ENCODE measurements at regions not wholly inside any gene's neighbourhood (a gene's known extent, or its start where the extent isn't known, plus 50 kb on each side); places are given as distances from the start of the nearest gene placed in this dataset.

DNA sequence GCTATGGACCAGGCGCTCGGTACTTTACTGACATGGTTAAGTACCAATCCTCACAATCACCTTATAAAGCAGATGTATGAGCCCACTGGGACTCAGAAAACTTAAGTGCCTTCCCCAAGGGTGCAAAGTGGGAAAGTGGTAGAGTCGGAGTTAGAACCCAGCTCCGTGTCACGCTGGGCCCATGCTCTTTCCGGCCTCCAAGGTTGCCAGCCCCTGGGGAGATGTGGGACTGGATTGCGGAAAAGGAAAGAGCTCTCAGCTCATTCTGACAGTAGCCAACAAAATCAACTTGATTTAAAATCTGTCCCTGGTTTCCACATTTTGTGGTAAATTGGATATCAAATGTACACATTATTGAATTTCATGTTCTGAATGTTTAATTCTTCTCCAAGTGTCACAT, 403.8 kb downstream of the DCDC2C start:
- CTCF ChIA-PET (ENCODE audit: low intra/inter-chr PET ratio, low total read pairs) = no interaction called here
- intact Hi-C loops (cut with micrococcal nuclease; ENCODE audit: unreplicated experiment) = no loop called here

More for the DNA sequence above, 403.8 kb downstream of the DCDC2C start:
- Histone ChIP-seq H3K4me3 (replicated peaks in 1 of 3; ENCODE audit: insufficient read depth in 1 of 3, low read depth in 2 of 3, low read length in 3 of 3) (no peak overlapping the region), H3K36me3 (replicated peaks in 1 of 2; ENCODE audit: control insufficient read depth in 1 of 2, insufficient read depth in 2 of 2, low read length in 2 of 2) (no peaks in the 10 kb centered on the region), H4K20me1 (ENCODE audit: insufficient read depth, low read length) (no peaks in the 10 kb centered on the region), H2AFZ (ENCODE audit: low read length) (no peak overlapping the region), H3K9me3 (ENCODE audit: low read length) (no peaks in the 10 kb centered on the region), H3K4me1 (ENCODE audit: insufficient read depth, low read length) (no peaks in the 10 kb centered on the region), H3K9ac (ENCODE audit: insufficient read depth, low read depth, low read length) (no peak overlapping the region), H3K27me3 (ENCODE audit: control insufficient read depth in 1 of 2, insufficient read depth in 2 of 2, low read length in 2 of 2) (no peaks in the 10 kb centered on the region), H3K27ac (ENCODE audit: extremely low read length, insufficient read depth, low read length) (no peak overlapping the region), H3K4me2 (ENCODE audit: low read depth, low read length) (no peak overlapping the region), H3K79me2 (ENCODE audit: insufficient read depth, low read length) (no peaks in the 10 kb centered on the region)
- BruUV-seq (replicated peaks) = no TSS peak
- FAIRE-seq (no peak), ATAC-seq (no peak), DNase-seq (ENCODE audit: low spot score) (no peak)
- TF ChIP-seq ZFP82 (CRISPR knock-in tag; IDR thresholded peaks at IDR 0.05; ENCODE audit: borderline replicate concordance) (no peak), ZNF530 (CRISPR knock-in tag; IDR thresholded peaks at IDR 0.05; ENCODE audit: low read depth) (no peak), U2AF2 (IDR thresholded peaks at IDR 0.05; ENCODE audit: low read depth, low read length) (no peak), ZZZ3 (CRISPR knock-in tag; IDR thresholded peaks at IDR 0.05; ENCODE audit: borderline replicate concordance) (no peak), KDM6A (CRISPR knock-in tag; IDR thresholded peaks at IDR 0.05; ENCODE audit: low read depth) (no peak), ZNF350 (CRISPR knock-in tag; IDR thresholded peaks at IDR 0.05; ENCODE audit: borderline replicate concordance, low read depth) (no peak), U2AF1 (optimal IDR thresholded peaks at IDR 0.05; ENCODE audit: low read depth, low read length) (no peak), PHF8 (CRISPR knock-in tag; IDR thresholded peaks at IDR 0.05) (no peak), SNAI1 (CRISPR knock-in tag; IDR thresholded peaks at IDR 0.05; ENCODE audit: borderline replicate concordance) (no peak)
- TF ChIP-seq, protein P1, sequence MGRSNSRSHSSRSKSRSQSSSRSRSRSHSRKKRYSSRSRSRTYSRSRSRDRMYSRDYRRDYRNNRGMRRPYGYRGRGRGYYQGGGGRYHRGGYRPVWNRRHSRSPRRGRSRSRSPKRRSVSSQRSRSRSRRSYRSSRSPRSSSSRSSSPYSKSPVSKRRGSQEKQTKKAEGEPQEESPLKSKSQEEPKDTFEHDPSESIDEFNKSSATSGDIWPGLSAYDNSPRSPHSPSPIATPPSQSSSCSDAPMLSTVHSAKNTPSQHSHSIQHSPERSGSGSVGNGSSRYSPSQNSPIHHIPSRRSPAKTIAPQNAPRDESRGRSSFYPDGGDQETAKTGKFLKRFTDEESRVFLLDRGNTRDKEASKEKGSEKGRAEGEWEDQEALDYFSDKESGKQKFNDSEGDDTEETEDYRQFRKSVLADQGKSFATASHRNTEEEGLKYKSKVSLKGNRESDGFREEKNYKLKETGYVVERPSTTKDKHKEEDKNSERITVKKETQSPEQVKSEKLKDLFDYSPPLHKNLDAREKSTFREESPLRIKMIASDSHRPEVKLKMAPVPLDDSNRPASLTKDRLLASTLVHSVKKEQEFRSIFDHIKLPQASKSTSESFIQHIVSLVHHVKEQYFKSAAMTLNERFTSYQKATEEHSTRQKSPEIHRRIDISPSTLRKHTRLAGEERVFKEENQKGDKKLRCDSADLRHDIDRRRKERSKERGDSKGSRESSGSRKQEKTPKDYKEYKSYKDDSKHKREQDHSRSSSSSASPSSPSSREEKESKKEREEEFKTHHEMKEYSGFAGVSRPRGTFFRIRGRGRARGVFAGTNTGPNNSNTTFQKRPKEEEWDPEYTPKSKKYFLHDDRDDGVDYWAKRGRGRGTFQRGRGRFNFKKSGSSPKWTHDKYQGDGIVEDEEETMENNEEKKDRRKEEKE (IDR thresholded peaks at IDR 0.05) = no peak
- TF ChIP-seq, protein P2, sequence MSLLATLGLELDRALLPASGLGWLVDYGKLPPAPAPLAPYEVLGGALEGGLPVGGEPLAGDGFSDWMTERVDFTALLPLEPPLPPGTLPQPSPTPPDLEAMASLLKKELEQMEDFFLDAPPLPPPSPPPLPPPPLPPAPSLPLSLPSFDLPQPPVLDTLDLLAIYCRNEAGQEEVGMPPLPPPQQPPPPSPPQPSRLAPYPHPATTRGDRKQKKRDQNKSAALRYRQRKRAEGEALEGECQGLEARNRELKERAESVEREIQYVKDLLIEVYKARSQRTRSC (CRISPR knock-in tag; IDR thresholded peaks at IDR 0.05; ENCODE audit: low read depth) = no peak
- TF ChIP-seq, protein P3, sequence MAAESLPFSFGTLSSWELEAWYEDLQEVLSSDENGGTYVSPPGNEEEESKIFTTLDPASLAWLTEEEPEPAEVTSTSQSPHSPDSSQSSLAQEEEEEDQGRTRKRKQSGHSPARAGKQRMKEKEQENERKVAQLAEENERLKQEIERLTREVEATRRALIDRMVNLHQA (CRISPR knock-in tag; IDR thresholded peaks at IDR 0.05) = no peak
- TF ChIP-seq, protein P4, sequence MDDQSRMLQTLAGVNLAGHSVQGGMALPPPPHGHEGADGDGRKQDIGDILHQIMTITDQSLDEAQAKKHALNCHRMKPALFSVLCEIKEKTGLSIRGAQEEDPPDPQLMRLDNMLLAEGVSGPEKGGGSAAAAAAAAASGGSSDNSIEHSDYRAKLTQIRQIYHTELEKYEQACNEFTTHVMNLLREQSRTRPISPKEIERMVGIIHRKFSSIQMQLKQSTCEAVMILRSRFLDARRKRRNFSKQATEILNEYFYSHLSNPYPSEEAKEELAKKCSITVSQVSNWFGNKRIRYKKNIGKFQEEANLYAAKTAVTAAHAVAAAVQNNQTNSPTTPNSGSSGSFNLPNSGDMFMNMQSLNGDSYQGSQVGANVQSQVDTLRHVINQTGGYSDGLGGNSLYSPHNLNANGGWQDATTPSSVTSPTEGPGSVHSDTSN (CRISPR knock-in tag; IDR thresholded peaks at IDR 0.05; ENCODE audit: borderline replicate concordance) = no peak
- POLR2A ChIA-PET = no interaction called here
- 33% methylated on average over 7 of the region's 7 CpGs for WGBS (ENCODE audit: low lambda C conversion rate)
- in situ Hi-C loops (cut with HindIII; ENCODE audit: extremely low pct_ligation_motif_present, low pct_unique_long_range_greater_than_20kb) = no loop called here
